NB4 (cell line): ENCODE measurements at regions not wholly inside any gene's neighbourhood (a gene's known extent, or its start where the extent isn't known, plus 50 kb on each side); places are given as distances from the start of the nearest gene placed in this dataset.

Experiments used
- DNase-seq: peaks from one replicate; pipeline ENCODE4 v3.0.0; 2010; ENCODE audit warnings: low read depth
- H3K4me3 ChIP-seq: one replicate; pipeline ENCODE4 v1.5.1; 2011; ENCODE audit warnings: mild to moderate bottlenecking, low read depth, low read length, moderate library complexity
- MYC ChIP-seq: IDR thresholded peaks from 2 replicates; pipeline ENCODE4 v1.6.1; 2011; ENCODE audit warnings: low read depth, low read length
- POLR2A ChIP-seq: IDR thresholded peaks from 2 replicates; pipeline ENCODE4 v1.6.1; 2011; ENCODE audit warnings: mild to moderate bottlenecking; ENCODE audit not compliant: insufficient read length; ENCODE audit errors: extremely low read depth
- TF ChIP-seq, protein P1 (sequence below): IDR thresholded peaks from one replicate; pipeline ENCODE4 v1.5.1; 2012; ENCODE audit warnings: low read depth, low read length
- TF ChIP-seq, protein P2 (sequence below): IDR thresholded peaks from 2 replicates; pipeline ENCODE4 v1.6.1; 2011; ENCODE audit warnings: low read depth, low read length

- no peak overlapping the region for H3K4me3 ChIP-seq
- TF ChIP-seq POLR2A, result no peak
- TF ChIP-seq MYC, result no peak
- TF ChIP-seq, protein P1, sequence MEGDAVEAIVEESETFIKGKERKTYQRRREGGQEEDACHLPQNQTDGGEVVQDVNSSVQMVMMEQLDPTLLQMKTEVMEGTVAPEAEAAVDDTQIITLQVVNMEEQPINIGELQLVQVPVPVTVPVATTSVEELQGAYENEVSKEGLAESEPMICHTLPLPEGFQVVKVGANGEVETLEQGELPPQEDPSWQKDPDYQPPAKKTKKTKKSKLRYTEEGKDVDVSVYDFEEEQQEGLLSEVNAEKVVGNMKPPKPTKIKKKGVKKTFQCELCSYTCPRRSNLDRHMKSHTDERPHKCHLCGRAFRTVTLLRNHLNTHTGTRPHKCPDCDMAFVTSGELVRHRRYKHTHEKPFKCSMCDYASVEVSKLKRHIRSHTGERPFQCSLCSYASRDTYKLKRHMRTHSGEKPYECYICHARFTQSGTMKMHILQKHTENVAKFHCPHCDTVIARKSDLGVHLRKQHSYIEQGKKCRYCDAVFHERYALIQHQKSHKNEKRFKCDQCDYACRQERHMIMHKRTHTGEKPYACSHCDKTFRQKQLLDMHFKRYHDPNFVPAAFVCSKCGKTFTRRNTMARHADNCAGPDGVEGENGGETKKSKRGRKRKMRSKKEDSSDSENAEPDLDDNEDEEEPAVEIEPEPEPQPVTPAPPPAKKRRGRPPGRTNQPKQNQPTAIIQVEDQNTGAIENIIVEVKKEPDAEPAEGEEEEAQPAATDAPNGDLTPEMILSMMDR, result no peak
- TF ChIP-seq, protein P2, sequence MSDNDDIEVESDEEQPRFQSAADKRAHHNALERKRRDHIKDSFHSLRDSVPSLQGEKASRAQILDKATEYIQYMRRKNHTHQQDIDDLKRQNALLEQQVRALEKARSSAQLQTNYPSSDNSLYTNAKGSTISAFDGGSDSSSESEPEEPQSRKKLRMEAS, result no peak
- DNase-seq, result no peak
These were observed 529.5 kb downstream of the KCNT2 start for GRCh38 chr1:196078691-196079090.

GRCh38 chr1:196075621-196076020 is 532.6 kb downstream of the KCNT2 start:
- TF ChIP-seq, protein P1, result no peak
- TF ChIP-seq MYC (no peak), POLR2A (no peak)
- TF ChIP-seq, protein P2, result no peak
- no peak for DNase-seq
- H3K4me3 ChIP-seq, result no peak overlapping the region

DNA sequence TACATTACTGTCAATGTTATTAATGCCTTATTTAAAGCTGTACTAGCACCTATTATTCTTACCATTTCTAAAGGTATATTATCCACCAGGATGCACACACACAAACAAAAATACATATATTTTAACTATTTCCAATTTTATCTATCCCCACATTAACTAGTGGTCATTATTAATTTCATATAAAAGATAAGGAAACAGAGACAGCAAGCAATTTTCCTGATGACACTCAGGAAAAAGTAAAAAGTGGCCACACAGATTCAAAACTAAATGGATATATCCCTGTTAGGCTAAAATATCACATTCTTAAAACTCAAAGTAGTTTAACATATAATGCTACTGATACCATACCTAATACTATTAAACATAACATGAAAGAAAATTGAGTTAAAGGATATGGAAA is 534.1 kb downstream of the KCNT2 start:
- TF ChIP-seq, protein P2, result no peak
- TF ChIP-seq, protein P1, result no peak
- no peak for TF ChIP-seq MYC
- TF ChIP-seq POLR2A, result no peak
- H3K4me3 ChIP-seq, result no peak overlapping the region
- DNase-seq, result no peak

DNA sequence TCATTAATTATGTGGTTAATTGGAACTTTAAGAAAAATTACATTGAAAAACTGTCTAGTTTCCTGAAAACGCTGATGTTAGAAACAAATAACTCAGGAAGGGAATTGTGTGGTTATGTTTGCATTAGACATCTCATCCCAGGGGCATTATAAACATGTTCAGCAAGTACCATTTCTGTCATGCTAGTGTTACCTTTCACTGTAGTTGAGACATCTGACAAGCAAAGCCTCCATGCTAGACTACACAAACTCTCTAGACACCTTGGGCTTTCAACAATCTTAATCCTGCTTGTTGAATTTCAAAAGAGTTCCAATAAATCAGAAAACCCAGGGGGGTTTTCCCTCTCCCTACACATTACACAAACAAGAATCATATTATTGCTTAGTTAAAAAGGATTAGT is 536.8 kb downstream of the KCNT2 start:
- DNase-seq, result no peak
- TF ChIP-seq, protein P2, result no peak
- TF ChIP-seq POLR2A (no peak), MYC (no peak)
- TF ChIP-seq, protein P1, result no peak
- no peak overlapping the region for H3K4me3 ChIP-seq

GRCh38 chr1:196070940-196071339 is 537.3 kb downstream of the KCNT2 start:
- TF ChIP-seq, protein P2, result no peak
- TF ChIP-seq, protein P1, result no peak
- TF ChIP-seq POLR2A, result no peak
- DNase-seq, result no peak
- H3K4me3 ChIP-seq, result no peak overlapping the region

GRCh38 chr1:196063952-196064351 is 544.3 kb downstream of the KCNT2 start:
- DNase-seq, result no peak
- TF ChIP-seq MYC, result no peak
- TF ChIP-seq, protein P1, result no peak
- no peak overlapping the region for H3K4me3 ChIP-seq
